Right lobe of liver (tissue), 6 donors: ENCODE measurements at regions not wholly inside any gene's neighbourhood (a gene's known extent, or its start where the extent isn't known, plus 50 kb on each side); places are given as distances from the start of the nearest gene placed in this dataset.

Source experiments
- ATAC-seq, 4 donors: fragments of 200-7000 bp; cut with Tn5 transposase; one replicate each; pipeline ENCODE4 v1.9.1; 2020; ENCODE audit warnings: mild to moderate bottlenecking in 4 of 4, moderate library complexity in 4 of 4
- DNase-seq, 3 donors: peaks; one replicate each; pipeline ENCODE4 v3.0.0-alpha.2; 2020
- H3K27ac ChIP-seq, 3 donors: fragments of 200-600 bp; one replicate each; pipeline ENCODE4 v1.8.0; 2022
- H3K27me3 ChIP-seq, 2 donors: fragments of 200-600 bp; one replicate each; pipeline ENCODE4 v1.8.0; 2022
- H3K36me3 ChIP-seq, 4 donors: fragments of 200-600 bp; sonication (generic) in 1 of 4; one replicate each; pipeline versions ENCODE4 v1.5.1 to v1.8.0; 2017 to 2022; ENCODE audit warnings: control low read depth in 1 of 4
- H3K4me1 ChIP-seq, 4 donors: fragments of 200-600 bp; sonication (generic) in 1 of 4; one replicate each; pipeline versions ENCODE4 v1.5.1 to v1.8.0; 2017 to 2022; ENCODE audit warnings: control low read depth in 1 of 4
- H3K4me3 ChIP-seq, 3 donors: fragments of 200-600 bp; one replicate each; pipeline ENCODE4 v1.8.0; 2022
- H3K9me3 ChIP-seq, 4 donors: fragments of 200-600 bp; sonication (generic) in 1 of 4; one replicate each; pipeline versions ENCODE4 v1.5.1 to v1.8.0; 2017 to 2022; ENCODE audit warnings: control low read depth in 1 of 4
- POLR2A ChIP-seq: fragments of 450-650 bp; IDR thresholded peaks from one replicate; pipeline ENCODE4 v1.6.1; 2017; ENCODE audit warnings: antibody characterized with exemption, mild to moderate bottlenecking
- WGBS: methylation state at CpG from one replicate; pipeline ENCODE4 v1.1.6; 2018; ENCODE audit warnings: low coverage, low lambda C conversion rate; ENCODE audit not compliant: insufficient coverage; ENCODE audit errors: missing lambda C conversion rate; 5-methylcytosine and 5-hydroxymethylcytosine counted together
- intact Hi-C, 2 donors: fragments of 100-400 bp; cut with DNase I; formaldehyde crosslinking; loops; one replicate each; pipeline versions ENCODE4 v1.11.2 to v1.14.1; 2022
- TF ChIP-seq, protein P1 (sequence below), 4 donors: fragments of 200-600 bp in 3 of 4; fragments of 450-650 bp in 1 of 4; IDR thresholded peaks; one replicate each; pipeline versions ENCODE4 v1.5.1 to v1.8.0; 2016 to 2022; ENCODE audit warnings: antibody characterized with exemption in 4 of 4, mild to moderate bottlenecking in 2 of 4
- donor health status: DM: no; HTN: yes; CAD: no.
- donor health status: DM: no; HTN: no; CAD: no.
- donor health status: DM: no; HTN: no; CAD: no.
- donor health status: DM: no; HTN: yes; CAD: no.
- donor health status: DM: no; HTN: yes; CAD: no.

DNA sequence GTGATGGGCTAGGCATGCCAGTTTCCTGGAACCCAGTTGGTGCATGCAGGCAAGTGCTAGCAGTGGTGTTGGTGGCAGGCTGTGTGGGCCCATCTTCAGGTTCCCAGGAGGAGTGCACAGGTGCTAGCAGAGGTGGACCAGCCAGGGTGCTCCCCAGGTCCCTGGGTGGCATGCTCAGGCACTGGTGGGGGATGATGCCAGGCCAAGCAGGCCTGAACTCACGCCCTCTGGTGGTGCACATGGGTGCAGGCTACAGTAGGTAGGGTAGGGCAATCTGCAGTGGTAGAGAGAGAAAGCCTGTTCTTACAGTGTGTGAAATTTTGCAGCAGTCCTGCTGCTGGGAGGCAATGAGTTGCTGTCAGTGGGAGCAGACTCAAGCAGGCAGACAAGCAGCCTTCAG, 1651.8 kb downstream of the DPP10 start:
- no peak for TF ChIP-seq POLR2A
- TF ChIP-seq, protein P1, sequence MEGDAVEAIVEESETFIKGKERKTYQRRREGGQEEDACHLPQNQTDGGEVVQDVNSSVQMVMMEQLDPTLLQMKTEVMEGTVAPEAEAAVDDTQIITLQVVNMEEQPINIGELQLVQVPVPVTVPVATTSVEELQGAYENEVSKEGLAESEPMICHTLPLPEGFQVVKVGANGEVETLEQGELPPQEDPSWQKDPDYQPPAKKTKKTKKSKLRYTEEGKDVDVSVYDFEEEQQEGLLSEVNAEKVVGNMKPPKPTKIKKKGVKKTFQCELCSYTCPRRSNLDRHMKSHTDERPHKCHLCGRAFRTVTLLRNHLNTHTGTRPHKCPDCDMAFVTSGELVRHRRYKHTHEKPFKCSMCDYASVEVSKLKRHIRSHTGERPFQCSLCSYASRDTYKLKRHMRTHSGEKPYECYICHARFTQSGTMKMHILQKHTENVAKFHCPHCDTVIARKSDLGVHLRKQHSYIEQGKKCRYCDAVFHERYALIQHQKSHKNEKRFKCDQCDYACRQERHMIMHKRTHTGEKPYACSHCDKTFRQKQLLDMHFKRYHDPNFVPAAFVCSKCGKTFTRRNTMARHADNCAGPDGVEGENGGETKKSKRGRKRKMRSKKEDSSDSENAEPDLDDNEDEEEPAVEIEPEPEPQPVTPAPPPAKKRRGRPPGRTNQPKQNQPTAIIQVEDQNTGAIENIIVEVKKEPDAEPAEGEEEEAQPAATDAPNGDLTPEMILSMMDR (IDR thresholded peaks at IDR 0.05), result no peak
- DNase-seq (no peak), ATAC-seq (peak in 1 of 4 donors; percentile 25)
- no peak overlapping the region for H3K4me3 ChIP-seq
- intact Hi-C loops, result no loop called here
- no peaks in the 10 kb centered on the region for H3K4me1 ChIP-seq
- H3K27me3 ChIP-seq, result no peaks in the 10 kb centered on the region
- no peak overlapping the region for H3K27ac ChIP-seq
- no peaks in the 10 kb centered on the region for H3K36me3 ChIP-seq
- no peaks in the 10 kb centered on the region for H3K9me3 ChIP-seq
- WGBS, result 0% methylated on average over 1 of the region's 1 CpG

DNA sequence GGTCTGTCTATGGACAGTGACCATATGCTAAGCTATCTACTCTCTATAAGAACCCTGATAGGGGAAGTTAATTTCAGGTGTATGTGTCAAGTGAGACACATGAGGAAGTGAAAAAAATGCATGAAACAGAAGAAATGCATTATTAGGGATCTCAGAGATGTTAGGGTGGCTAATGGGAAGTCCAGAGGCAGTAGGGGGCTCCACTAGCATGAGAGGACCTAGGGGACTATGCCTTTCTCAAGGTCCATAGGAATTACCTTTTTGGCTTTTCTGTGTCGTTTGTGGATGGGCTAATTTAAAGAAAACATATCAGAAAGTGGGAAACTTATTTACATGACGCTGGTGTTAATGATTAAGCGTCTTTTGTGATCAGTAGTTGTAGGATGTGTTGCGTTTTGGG, 1653.2 kb downstream of the DPP10 start:
- Histone ChIP-seq H3K4me1 (no peaks in the 10 kb centered on the region), H3K9me3 (no peaks in the 10 kb centered on the region), H3K27me3 (no peaks in the 10 kb centered on the region), H3K36me3 (no peaks in the 10 kb centered on the region), H3K4me3 (no peak overlapping the region), H3K27ac (no peak overlapping the region)
- DNase-seq (no peak), ATAC-seq (no peak)
- TF ChIP-seq POLR2A, result no peak
- TF ChIP-seq, protein P1 (IDR thresholded peaks at IDR 0.05), result no peak
- 43% methylated on average over 4 of the region's 4 CpGs for WGBS
- intact Hi-C loops, result no loop called here

DNA sequence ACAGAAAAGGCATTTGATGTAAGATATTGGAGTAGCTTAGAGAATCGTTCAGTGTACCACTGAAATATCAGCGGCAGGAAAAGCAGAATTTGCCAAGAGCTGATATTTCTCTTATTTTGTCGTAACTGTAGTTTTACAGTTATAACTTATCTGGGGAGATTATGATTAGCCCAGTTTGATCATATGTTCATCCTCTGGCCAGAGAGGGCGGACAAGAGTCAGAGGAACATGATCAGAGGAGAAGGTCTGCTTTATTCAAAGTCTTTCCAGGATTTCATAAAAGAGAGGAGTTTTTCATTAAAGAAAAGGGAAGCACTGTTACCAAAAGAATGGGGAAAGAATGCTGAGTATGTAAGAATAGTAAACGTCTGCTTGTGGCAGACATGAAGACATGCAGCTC, 1655.6 kb downstream of the DPP10 start:
- Histone ChIP-seq H3K4me3 (no peak overlapping the region), H3K27me3 (no peaks in the 10 kb centered on the region), H3K4me1 (no peaks in the 10 kb centered on the region), H3K27ac (no peak overlapping the region), H3K36me3 (no peaks in the 10 kb centered on the region), H3K9me3 (no peaks in the 10 kb centered on the region)
- intact Hi-C loops, result no loop called here
- ATAC-seq, result no peak
- TF ChIP-seq, protein P1 (IDR thresholded peaks at IDR 0.05), result no peak
- no peak for TF ChIP-seq POLR2A
- 44% methylated on average over 5 of the region's 5 CpGs for WGBS
- DNase-seq, result no peak

DNA sequence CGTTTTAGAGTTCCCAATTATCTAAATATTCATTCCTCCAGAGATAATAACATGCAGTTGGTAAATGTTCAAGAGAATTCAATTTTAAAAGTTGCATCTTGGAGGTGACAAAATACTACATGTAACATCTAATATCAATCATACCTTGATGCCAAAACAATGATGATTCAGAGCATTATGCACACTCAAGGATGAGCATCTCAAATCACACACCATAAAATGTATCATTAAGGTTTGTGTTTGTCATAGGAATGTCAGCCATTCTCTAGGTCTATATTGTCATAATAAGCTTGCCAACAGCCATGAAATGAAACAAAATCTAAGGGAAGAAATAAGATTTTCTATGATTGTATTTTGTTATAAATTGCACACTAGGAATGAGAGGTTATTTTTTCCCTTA, 1667.0 kb downstream of the DPP10 start:
- H3K4me1 ChIP-seq, result no peaks in the 10 kb centered on the region
- no peak overlapping the region for H3K27ac ChIP-seq
- TF ChIP-seq, protein P1 (IDR thresholded peaks at IDR 0.05), result no peak
- no peak for TF ChIP-seq POLR2A
- H3K27me3 ChIP-seq, result no peaks in the 10 kb centered on the region
- no peak overlapping the region for H3K4me3 ChIP-seq
- no peak for DNase-seq
- no peak for ATAC-seq
- intact Hi-C loops, result no loop called here
- H3K36me3 ChIP-seq, result no peaks in the 10 kb centered on the region
- no peaks in the 10 kb centered on the region for H3K9me3 ChIP-seq
- WGBS, result 21% methylated on average over 1 of the region's 1 CpG

DNA sequence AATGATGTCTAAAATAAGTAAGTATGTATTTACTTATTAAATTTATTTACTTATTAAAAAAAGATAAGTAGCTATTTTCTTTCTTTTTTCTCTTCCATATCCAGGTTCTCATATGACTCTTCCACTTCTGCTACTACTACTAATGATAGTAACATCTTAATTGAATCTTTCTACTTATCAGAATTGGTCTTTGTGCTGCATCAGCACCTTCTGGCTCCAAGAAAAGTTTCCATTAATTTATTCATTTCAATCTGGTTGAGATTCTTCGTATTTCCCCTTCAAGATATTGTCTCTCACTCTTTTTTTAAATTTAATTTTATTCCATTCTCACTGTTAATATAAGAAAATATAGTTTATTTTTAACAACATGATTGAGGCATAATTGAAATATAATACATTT, 1675.4 kb downstream of the DPP10 start:
- ATAC-seq (no peak), DNase-seq (no peak)
- H3K36me3 ChIP-seq, result no peaks in the 10 kb centered on the region
- no peaks in the 10 kb centered on the region for H3K27me3 ChIP-seq
- TF ChIP-seq POLR2A, result no peak
- TF ChIP-seq, protein P1 (IDR thresholded peaks at IDR 0.05), result no peak
- no peaks in the 10 kb centered on the region for H3K9me3 ChIP-seq
- no peak overlapping the region for H3K4me3 ChIP-seq
- 21% methylated on average over 1 of the region's 1 CpG for WGBS
- no peak overlapping the region for H3K27ac ChIP-seq
- intact Hi-C loops, result no loop called here
- H3K4me1 ChIP-seq, result no peaks in the 10 kb centered on the region
